ENCODE measurements at regions not wholly inside any gene's neighbourhood (a gene's known extent, or its start where the extent isn't known, plus 50 kb on each side); places are given as distances from the start of the nearest gene placed in this dataset.

GRCh38 chr7:25371972-25372371, 143.7 kb upstream of the NPVF start:
- POLR2A ChIA-PET, result no interaction called here
- no peak for DNase-seq (ENCODE audit: low read depth, low spot score)
- CTCF ChIA-PET, result interaction anchor here (1.8 kb wide), 1 partner anchor 18 kb away, joined by 9 read pairs; no protein-coding TSS in a partner anchor
- no peak for TF ChIP-seq CTCF (IDR thresholded peaks at IDR 0.05; ENCODE audit: insufficient read depth, low read length, missing control alignments)
- H3K4me3 ChIP-seq (ENCODE audit: low read depth, low read length), result no peak overlapping the region

GRCh38 chr7:25375805-25376600, 147.7 kb upstream of the NPVF start:
- no peak for TF ChIP-seq CTCF (IDR thresholded peaks at IDR 0.05; ENCODE audit: insufficient read depth, low read length, missing control alignments)

GRCh38 chr7:25379351-25380300, 151.3 kb upstream of the NPVF start:
- POLR2A ChIA-PET, result no interaction called here
- DNase-seq (ENCODE audit: low read depth, low spot score), result no peak
- no peak for TF ChIP-seq CTCF (IDR thresholded peaks at IDR 0.05; ENCODE audit: insufficient read depth, low read length, missing control alignments)
- CTCF ChIA-PET, result no interaction called here
- H3K4me3 ChIP-seq (ENCODE audit: low read depth, low read length), result no peak overlapping the region

More at GRCh38 chr7:25375805-25376600, 147.7 kb upstream of the NPVF start:
- CTCF ChIA-PET, result no interaction called here
- POLR2A ChIA-PET, result no interaction called here
- H3K4me3 ChIP-seq (ENCODE audit: low read depth, low read length), result no peak overlapping the region
- DNase-seq (ENCODE audit: low read depth, low spot score), result no peak

- H3K4me3 ChIP-seq (ENCODE audit: low read depth, low read length), result no peak overlapping the region
- no peak for TF ChIP-seq CTCF (IDR thresholded peaks at IDR 0.05; ENCODE audit: insufficient read depth, low read length, missing control alignments)
- CTCF ChIA-PET, result interaction anchor here (0.7 to 2.2 kb wide), 4 partner anchors 10 to 1196 kb away, joined by 3 to 11 read pairs (median 4); no protein-coding TSS in a partner anchor
- no peak for DNase-seq (ENCODE audit: low read depth, low spot score)
- POLR2A ChIA-PET, result interaction anchor here (0.9 kb wide), 1 partner anchor 121 kb away, joined by 3 read pairs; no protein-coding TSS in a partner anchor
Measured at GRCh38 chr7:25381818-25382589, 153.7 kb upstream of the NPVF start.

GRCh38 chr7:25382869-25383268, 154.6 kb upstream of the NPVF start:
- no peak for TF ChIP-seq CTCF (IDR thresholded peaks at IDR 0.05; ENCODE audit: insufficient read depth, low read length, missing control alignments)
- CTCF ChIA-PET, result interaction anchor here (1.6 to 2.2 kb wide), 2 partner anchors 9 to 182 kb away, joined by 5 to 11 read pairs; no protein-coding TSS in a partner anchor
- no peak for DNase-seq (ENCODE audit: low read depth, low spot score)
- H3K4me3 ChIP-seq (ENCODE audit: low read depth, low read length), result no peak overlapping the region
- POLR2A ChIA-PET, result no interaction called here

All from AG04449 (cell line).